Type B pancreatic cell (in vitro differentiated cells): ENCODE measurements at regions not wholly inside any gene's neighbourhood (a gene's known extent, or its start where the extent isn't known, plus 50 kb on each side); places are given as distances from the start of the nearest gene placed in this dataset.

Experiments
- DNase-seq: peaks from one replicate; pipeline ENCODE4 v3.0.0; 2021; ENCODE audit warnings: mixed read lengths; ENCODE audit not compliant: unreplicated experiment; ENCODE audit errors: extremely low spot score
- H3K27ac Mint-ChIP-seq: 2 replicates; pipeline ENCODE4 v1.8.0; 2021; ENCODE audit warnings: mild to moderate bottlenecking, mixed read lengths
- H3K27me3 Mint-ChIP-seq: 2 replicates; pipeline ENCODE4 v1.8.0; 2021; ENCODE audit warnings: mixed read lengths
- H3K36me3 Mint-ChIP-seq: 2 replicates; pipeline ENCODE4 v1.8.0; 2021; ENCODE audit warnings: mixed read lengths
- H3K4me1 Mint-ChIP-seq: one replicate; pipeline ENCODE4 v1.8.0; 2021; ENCODE audit warnings: mixed read lengths; ENCODE audit not compliant: unreplicated experiment
- H3K4me3 Mint-ChIP-seq: 2 replicates; pipeline ENCODE4 v1.8.0; 2021; ENCODE audit warnings: mild to moderate bottlenecking, mixed read lengths
- H3K9me3 Mint-ChIP-seq: 2 replicates; pipeline ENCODE4 v1.8.0; 2021; ENCODE audit warnings: mixed read lengths
- TF ChIP-seq, protein P1 (sequence below): fragments of 200-600 bp; sonication (generic); conservative IDR thresholded peaks from 2 replicates; pipeline ENCODE4 v1.5.0; 2021; ENCODE audit warnings: antibody characterized with exemption, mild to moderate bottlenecking

DNA sequence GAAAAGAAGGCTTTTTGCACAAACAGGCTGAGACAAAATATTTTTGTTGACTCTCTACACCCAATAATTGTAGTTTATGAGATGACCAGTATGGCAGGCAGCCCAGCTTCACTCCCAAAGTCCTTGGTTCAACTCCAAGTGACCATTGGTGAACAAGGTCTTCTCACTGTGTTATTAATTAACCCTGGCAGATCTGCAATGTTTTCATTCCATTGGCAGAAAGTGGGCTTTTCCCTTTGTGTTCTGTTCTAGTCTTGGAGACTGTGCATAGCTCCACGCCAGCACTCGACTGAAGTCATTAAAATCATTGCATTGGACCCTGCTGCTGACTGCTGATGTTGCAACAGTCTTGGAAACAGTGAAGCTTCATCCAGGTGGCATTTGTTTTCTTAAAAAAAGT, 277.3 kb upstream of the HAND2 start:
- H3K36me3 Mint-ChIP-seq: no peaks in the 10 kb centered on the region
- H3K27ac Mint-ChIP-seq: no peak overlapping the region
- no peak overlapping the region for H3K4me3 Mint-ChIP-seq
- H3K4me1 Mint-ChIP-seq: no peaks in the 10 kb centered on the region
- H3K27me3 Mint-ChIP-seq: no peaks in the 10 kb centered on the region
- no peaks in the 10 kb centered on the region for H3K9me3 Mint-ChIP-seq
- TF ChIP-seq, protein P1, sequence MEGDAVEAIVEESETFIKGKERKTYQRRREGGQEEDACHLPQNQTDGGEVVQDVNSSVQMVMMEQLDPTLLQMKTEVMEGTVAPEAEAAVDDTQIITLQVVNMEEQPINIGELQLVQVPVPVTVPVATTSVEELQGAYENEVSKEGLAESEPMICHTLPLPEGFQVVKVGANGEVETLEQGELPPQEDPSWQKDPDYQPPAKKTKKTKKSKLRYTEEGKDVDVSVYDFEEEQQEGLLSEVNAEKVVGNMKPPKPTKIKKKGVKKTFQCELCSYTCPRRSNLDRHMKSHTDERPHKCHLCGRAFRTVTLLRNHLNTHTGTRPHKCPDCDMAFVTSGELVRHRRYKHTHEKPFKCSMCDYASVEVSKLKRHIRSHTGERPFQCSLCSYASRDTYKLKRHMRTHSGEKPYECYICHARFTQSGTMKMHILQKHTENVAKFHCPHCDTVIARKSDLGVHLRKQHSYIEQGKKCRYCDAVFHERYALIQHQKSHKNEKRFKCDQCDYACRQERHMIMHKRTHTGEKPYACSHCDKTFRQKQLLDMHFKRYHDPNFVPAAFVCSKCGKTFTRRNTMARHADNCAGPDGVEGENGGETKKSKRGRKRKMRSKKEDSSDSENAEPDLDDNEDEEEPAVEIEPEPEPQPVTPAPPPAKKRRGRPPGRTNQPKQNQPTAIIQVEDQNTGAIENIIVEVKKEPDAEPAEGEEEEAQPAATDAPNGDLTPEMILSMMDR: no peak
- DNase-seq: no peak

DNA sequence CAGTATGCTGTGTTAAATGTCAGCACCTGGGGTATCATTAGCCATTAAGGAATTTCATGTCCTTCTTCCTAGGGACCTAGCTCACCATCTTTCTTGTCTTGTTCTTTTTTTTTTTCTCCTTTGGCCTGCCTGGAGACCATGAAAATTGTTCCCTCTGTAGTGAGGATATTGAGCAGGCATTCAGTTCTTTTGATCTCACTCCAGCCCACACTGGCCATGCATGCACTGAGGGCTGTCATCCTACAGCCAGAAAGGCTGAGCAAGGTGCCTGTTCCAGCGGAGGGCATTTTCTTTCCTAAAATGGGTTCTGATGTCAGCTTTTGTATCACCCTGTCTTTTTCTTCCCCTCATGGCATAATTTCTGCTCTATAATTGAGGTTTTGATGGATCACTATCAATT, 275.9 kb upstream of the HAND2 start:
- no peak overlapping the region for H3K27ac Mint-ChIP-seq
- no peaks in the 10 kb centered on the region for H3K36me3 Mint-ChIP-seq
- H3K9me3 Mint-ChIP-seq: peaks cover 5% of the 10 kb centered on the region
- no peaks in the 10 kb centered on the region for H3K27me3 Mint-ChIP-seq
- TF ChIP-seq, protein P1: no peak
- DNase-seq: no peak
- no peak overlapping the region for H3K4me3 Mint-ChIP-seq
- H3K4me1 Mint-ChIP-seq: no peaks in the 10 kb centered on the region

DNA sequence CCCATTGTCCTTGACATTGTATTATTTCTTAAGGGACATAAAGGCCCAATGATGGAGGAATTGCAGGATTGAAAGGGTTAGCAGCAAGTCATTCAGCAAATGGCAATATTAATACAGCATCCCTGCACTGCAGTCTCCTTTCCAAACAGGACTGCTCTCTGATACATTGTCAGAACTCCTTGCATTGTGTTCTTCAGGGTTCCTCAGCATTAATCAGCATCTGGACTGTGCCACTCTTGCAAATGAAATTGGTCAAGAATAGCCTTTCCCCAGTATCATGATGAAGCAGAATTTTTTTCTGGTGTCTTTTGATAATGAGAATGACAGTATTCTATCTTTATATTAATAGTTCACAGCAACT, 272.6 kb upstream of the HAND2 start:
- Mint-ChIP-seq H3K9me3 (peaks cover 6% of the 10 kb centered on the region), H3K36me3 (no peaks in the 10 kb centered on the region), H3K27me3 (no peaks in the 10 kb centered on the region), H3K27ac (no peak overlapping the region), H3K4me3 (no peak overlapping the region), H3K4me1 (no peaks in the 10 kb centered on the region)
- TF ChIP-seq, protein P1: no peak
- DNase-seq: no peak

DNA sequence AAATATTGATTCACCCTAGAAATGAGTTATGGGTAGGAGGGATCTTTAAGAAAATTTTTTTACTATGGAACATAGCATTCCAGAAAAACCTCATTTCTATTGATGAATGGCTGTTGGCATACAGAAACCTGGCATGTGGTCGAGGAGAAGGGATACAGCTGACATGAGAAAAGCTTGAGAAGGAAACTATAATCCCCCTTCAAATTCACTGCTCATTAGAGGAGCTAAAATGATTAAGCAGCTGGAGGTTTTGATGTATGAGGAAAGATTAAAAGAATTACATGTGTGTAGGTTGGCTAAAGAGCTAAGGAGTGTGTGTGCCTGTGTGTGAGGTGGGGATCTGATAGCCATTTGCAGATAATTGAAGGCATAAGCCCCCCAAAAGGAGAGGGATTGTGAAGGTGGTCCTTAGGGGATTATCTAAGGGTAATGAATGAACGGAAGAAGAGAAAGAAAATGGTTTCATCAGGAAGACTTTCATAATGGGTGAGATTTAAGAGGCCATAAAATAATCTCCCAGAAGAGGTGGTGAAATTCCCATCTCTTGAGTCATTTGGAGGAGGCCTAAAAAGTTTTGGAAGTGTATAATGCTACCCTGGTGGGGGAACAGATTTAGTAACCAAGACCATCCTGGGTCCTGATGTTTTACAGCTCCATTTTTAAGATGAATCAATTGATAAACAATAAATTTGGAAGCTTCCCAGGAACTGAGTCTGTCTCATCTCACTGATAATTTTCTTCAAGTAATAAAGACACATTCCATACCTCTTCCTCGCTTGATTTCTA, 272.0 kb upstream of the HAND2 start:
- DNase-seq: no peak
- H3K27me3 Mint-ChIP-seq: no peaks in the 10 kb centered on the region
- H3K9me3 Mint-ChIP-seq: peaks cover 6% of the 10 kb centered on the region
- no peaks in the 10 kb centered on the region for H3K36me3 Mint-ChIP-seq
- H3K27ac Mint-ChIP-seq: no peak overlapping the region
- no peak overlapping the region for H3K4me3 Mint-ChIP-seq
- TF ChIP-seq, protein P1: no peak
- H3K4me1 Mint-ChIP-seq: no peaks in the 10 kb centered on the region

DNA sequence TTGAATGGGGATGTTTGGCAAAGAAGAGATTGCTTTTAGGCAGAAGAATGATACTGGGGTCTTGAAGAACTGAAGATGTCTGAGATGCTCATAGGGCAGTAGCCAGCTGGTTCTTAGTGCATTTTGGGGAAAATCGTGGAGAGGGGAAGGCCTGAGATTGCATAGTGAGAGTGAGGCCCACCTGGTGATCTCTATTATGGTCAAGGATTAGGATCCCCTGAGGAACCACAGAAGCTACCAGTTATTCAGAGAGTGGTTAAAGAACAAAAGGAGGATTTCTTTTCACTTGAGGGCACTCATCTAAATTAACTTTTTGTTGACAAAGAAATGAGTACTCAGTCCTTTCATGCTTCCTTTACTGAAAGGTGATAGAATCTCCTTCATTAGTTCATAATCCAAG, 271.3 kb upstream of the HAND2 start:
- TF ChIP-seq, protein P1: no peak
- Mint-ChIP-seq H3K27me3 (no peaks in the 10 kb centered on the region), H3K9me3 (peaks cover 6% of the 10 kb centered on the region), H3K4me3 (no peak overlapping the region), H3K36me3 (no peaks in the 10 kb centered on the region), H3K4me1 (no peaks in the 10 kb centered on the region), H3K27ac (no peak overlapping the region)
- no peak for DNase-seq

DNA sequence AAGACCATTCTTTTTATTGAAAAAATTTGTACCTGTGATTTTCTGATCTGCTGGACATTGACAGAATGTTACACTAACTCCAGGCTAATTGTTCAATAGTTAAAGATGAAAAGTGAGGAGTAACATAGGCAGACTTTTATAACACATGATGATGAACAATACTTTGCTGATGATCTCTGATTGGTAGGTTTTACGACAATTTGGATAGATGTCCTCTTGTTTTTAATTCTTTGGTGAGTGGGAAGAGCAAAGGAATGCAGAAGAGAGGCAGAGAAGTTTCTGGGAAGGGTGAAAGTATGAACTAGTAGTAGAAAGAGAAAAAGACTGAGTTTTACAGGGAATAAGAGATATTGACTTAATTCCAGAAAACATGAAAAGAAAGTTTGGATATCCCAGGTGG, 267.3 kb upstream of the HAND2 start:
- no peaks in the 10 kb centered on the region for H3K36me3 Mint-ChIP-seq
- H3K27ac Mint-ChIP-seq: no peak overlapping the region
- no peak overlapping the region for H3K4me3 Mint-ChIP-seq
- TF ChIP-seq, protein P1: no peak
- no peak for DNase-seq
- no peaks in the 10 kb centered on the region for H3K27me3 Mint-ChIP-seq
- no peaks in the 10 kb centered on the region for H3K4me1 Mint-ChIP-seq
- peaks cover 6% of the 10 kb centered on the region for H3K9me3 Mint-ChIP-seq
